ENCODE measurements at regions not wholly inside any gene's neighbourhood (a gene's known extent, or its start where the extent isn't known, plus 50 kb on each side); places are given as distances from the start of the nearest gene placed in this dataset.

GRCh38 chr2:145058457-145058856 is 538.5 kb upstream of the ZEB2 start:
- DNase-seq (ENCODE audit: low read depth) = no peak
- no peak for TF ChIP-seq CTCF (IDR thresholded peaks at IDR 0.05; ENCODE audit: control insufficient read depth, extremely low read depth, insufficient read depth)

GRCh38 chr2:145055651-145056050 is 535.7 kb upstream of the ZEB2 start:
- no peak for DNase-seq (ENCODE audit: low read depth)
- no peak for TF ChIP-seq CTCF (IDR thresholded peaks at IDR 0.05; ENCODE audit: control insufficient read depth, extremely low read depth, insufficient read depth)
- H3K4me3 ChIP-seq (ENCODE audit: low read depth, low read length) = no peak overlapping the region

More at GRCh38 chr2:145058457-145058856, 538.5 kb upstream of the ZEB2 start:
- H3K4me3 ChIP-seq (ENCODE audit: low read depth, low read length) = no peak overlapping the region

- no peak for TF ChIP-seq CTCF (IDR thresholded peaks at IDR 0.05; ENCODE audit: control insufficient read depth, extremely low read depth, insufficient read depth)
- no peak overlapping the region for H3K4me3 ChIP-seq (ENCODE audit: low read depth, low read length)
- DNase-seq (ENCODE audit: low read depth) = no peak
Measured at GRCh38 chr2:145050134-145050533, 530.2 kb upstream of the ZEB2 start.

- no peak overlapping the region for H3K4me3 ChIP-seq (ENCODE audit: low read depth, low read length)
- DNase-seq (ENCODE audit: low read depth) = no peak
- no peak for TF ChIP-seq CTCF (IDR thresholded peaks at IDR 0.05; ENCODE audit: control insufficient read depth, extremely low read depth, insufficient read depth)
Measured at GRCh38 chr2:145049475-145049874, 529.6 kb upstream of the ZEB2 start.

GRCh38 chr2:145047554-145047953 is 527.6 kb upstream of the ZEB2 start:
- no peak for TF ChIP-seq CTCF (IDR thresholded peaks at IDR 0.05; ENCODE audit: control insufficient read depth, extremely low read depth, insufficient read depth)
- no peak for DNase-seq (ENCODE audit: low read depth)
- no peak overlapping the region for H3K4me3 ChIP-seq (ENCODE audit: low read depth, low read length)

GRCh38 chr2:145044491-145044890 is 524.6 kb upstream of the ZEB2 start:
- DNase-seq (ENCODE audit: low read depth) = no peak
- no peak overlapping the region for H3K4me3 ChIP-seq (ENCODE audit: low read depth, low read length)
- TF ChIP-seq CTCF (IDR thresholded peaks at IDR 0.05; ENCODE audit: control insufficient read depth, extremely low read depth, insufficient read depth) = no peak

- TF ChIP-seq CTCF (IDR thresholded peaks at IDR 0.05; ENCODE audit: control insufficient read depth, extremely low read depth, insufficient read depth) = 0 out of 2 replicates have a peak, but pooled peaks have one; percentile 14
- no peak for DNase-seq (ENCODE audit: low read depth)
- H3K4me3 ChIP-seq (ENCODE audit: low read depth, low read length) = no peak overlapping the region
Measured at GRCh38 chr2:145043399-145043834, 523.5 kb upstream of the ZEB2 start.
